H9 (cell line): ENCODE measurements at regions not wholly inside any gene's neighbourhood (a gene's known extent, or its start where the extent isn't known, plus 50 kb on each side); places are given as distances from the start of the nearest gene placed in this dataset.

Experiments used
- DNase-seq: peaks from one replicate; pipeline ENCODE4 v3.0.0-alpha.2; 2017
- H2AFZ ChIP-seq: one replicate; pipeline ENCODE4 v1.6.1; 2013; ENCODE audit warnings: mild to moderate bottlenecking, low read length, control low read depth, moderate library complexity
- H2AK5ac ChIP-seq: 2 replicates; pipeline ENCODE4 v1.6.1; 2013; ENCODE audit warnings: low read length, control low read depth, mixed read lengths; ENCODE audit not compliant: insufficient read length
- H2BK120ac ChIP-seq: one replicate; pipeline ENCODE4 v1.6.1; 2013; ENCODE audit warnings: low read depth, mild to moderate bottlenecking, low read length, control low read depth, inconsistent platforms; ENCODE audit not compliant: poor library complexity, severe bottlenecking
- H2BK12ac ChIP-seq: 2 replicates; pipeline ENCODE4 v1.6.1; 2013; ENCODE audit warnings: low read length, control low read depth, mixed read lengths, low read depth; ENCODE audit not compliant: insufficient read length
- H2BK15ac ChIP-seq: 2 replicates; pipeline ENCODE4 v1.6.1; 2013; ENCODE audit warnings: low read depth, low read length, control low read depth
- H2BK20ac ChIP-seq: one replicate; pipeline ENCODE4 v1.6.1; 2013; ENCODE audit warnings: low read depth, mild to moderate bottlenecking, low read length, control low read depth, inconsistent platforms; ENCODE audit not compliant: poor library complexity, severe bottlenecking
- H2BK5ac ChIP-seq: 2 replicates; pipeline ENCODE4 v1.6.1; 2013; ENCODE audit warnings: low read length, control low read depth, mixed read lengths; ENCODE audit not compliant: insufficient read length
- H3K14ac ChIP-seq: 2 replicates; pipeline ENCODE4 v1.6.1; 2013; ENCODE audit warnings: low read length, control low read depth; ENCODE audit not compliant: insufficient read depth
- H3K18ac ChIP-seq: 2 replicates; pipeline ENCODE4 v1.6.1; 2013; ENCODE audit warnings: low read depth, mild to moderate bottlenecking, mixed read lengths, low read length, control low read depth; ENCODE audit not compliant: insufficient read length
- H3K23ac ChIP-seq: 2 replicates; pipeline ENCODE4 v1.6.1; 2013; ENCODE audit warnings: low read length, control low read depth, mixed read lengths, low read depth; ENCODE audit not compliant: insufficient read length
- H3K23me2 ChIP-seq: 2 replicates; pipeline ENCODE4 v1.6.1; 2013; ENCODE audit warnings: low read depth, mild to moderate bottlenecking, mixed read lengths, low read length, control low read depth; ENCODE audit not compliant: insufficient read length, poor library complexity, severe bottlenecking
- H3K27ac ChIP-seq: 2 replicates; pipeline ENCODE4 v1.5.1; 2013; ENCODE audit warnings: low read length, control low read depth, mixed read lengths, low read depth; ENCODE audit not compliant: insufficient read length
- H3K27me3 ChIP-seq: 2 replicates; pipeline ENCODE4 v1.6.1; 2013; ENCODE audit warnings: low read length, control low read depth, inconsistent platforms; ENCODE audit not compliant: insufficient read depth
- H3K4ac ChIP-seq: 2 replicates; pipeline ENCODE4 v1.6.1; 2013; ENCODE audit warnings: low read depth, mild to moderate bottlenecking, control low read depth, inconsistent platforms, low read length, moderate library complexity
- H3K4me1 ChIP-seq: 2 replicates; pipeline ENCODE4 v1.6.1; 2013; ENCODE audit warnings: low read length, control low read depth, inconsistent platforms; ENCODE audit not compliant: insufficient read depth
- H3K4me2 ChIP-seq: 2 replicates; pipeline ENCODE4 v1.6.1; 2013; ENCODE audit warnings: low read length, control low read depth, mixed read lengths; ENCODE audit not compliant: insufficient read length, insufficient read depth
- H3K56ac ChIP-seq: 2 replicates; pipeline ENCODE4 v1.6.1; 2013; ENCODE audit warnings: low read depth, mild to moderate bottlenecking, mixed read lengths, low read length, control low read depth; ENCODE audit not compliant: insufficient read length
- H3K79me1 ChIP-seq: 2 replicates; pipeline ENCODE4 v1.6.1; 2013; ENCODE audit warnings: low read depth, mild to moderate bottlenecking, moderate library complexity, low read length, control low read depth, inconsistent platforms; ENCODE audit not compliant: insufficient read depth, poor library complexity, severe bottlenecking
- H3K79me2 ChIP-seq: 2 replicates; pipeline ENCODE4 v1.6.1; 2013; ENCODE audit warnings: low read length, control low read depth, inconsistent platforms; ENCODE audit not compliant: insufficient read depth
- H3K9ac ChIP-seq: 2 replicates; pipeline ENCODE4 v1.6.1; 2013; ENCODE audit warnings: low read length, control low read depth, mixed read lengths; ENCODE audit not compliant: insufficient read length; ENCODE audit errors: extremely low read depth
- H3K9me3 ChIP-seq: one replicate; pipeline ENCODE4 v1.6.1; 2013; ENCODE audit warnings: low read depth, low read length, inconsistent platforms; ENCODE audit not compliant: control insufficient read depth
- H3T11ph ChIP-seq: one replicate; pipeline ENCODE4 v1.6.1; 2013; ENCODE audit warnings: mild to moderate bottlenecking, low read length, control low read depth, inconsistent platforms
- H4K20me1 ChIP-seq: one replicate; pipeline ENCODE4 v1.6.1; 2013; ENCODE audit not compliant: control insufficient read depth, insufficient read length, insufficient read depth
- H4K5ac ChIP-seq: 2 replicates; pipeline ENCODE4 v1.6.1; 2013; ENCODE audit warnings: low read depth, mild to moderate bottlenecking, mixed read lengths, low read length, control low read depth; ENCODE audit not compliant: insufficient read length
- H4K8ac ChIP-seq: replicated peaks from 2 replicates; pipeline ENCODE4 v1.6.1; 2013; ENCODE audit warnings: low read length, control low read depth, mixed read lengths, low read depth; ENCODE audit not compliant: insufficient read length
- H4K91ac ChIP-seq: 2 replicates; pipeline ENCODE4 v1.6.1; 2013; ENCODE audit warnings: low read depth, mild to moderate bottlenecking, moderate library complexity, mixed read lengths, low read length, control low read depth; ENCODE audit not compliant: insufficient read length
- H3K27ac Mint-ChIP-seq, 3 experiments: 2 replicates in 2 of 3; 3 replicates in 1 of 3; pipeline ENCODE4 v1.8.0; 2020 to 2021; ENCODE audit warnings: mixed read lengths in 3 of 3, mild to moderate bottlenecking in 1 of 3, moderate library complexity in 1 of 3
- H3K27me3 Mint-ChIP-seq: 2 replicates; pipeline ENCODE4 v1.8.0; 2021; ENCODE audit warnings: low read depth, mild to moderate bottlenecking, moderate library complexity, mixed read lengths
- H3K36me3 Mint-ChIP-seq, 3 experiments: 2 replicates in 2 of 3; 3 replicates in 1 of 3; pipeline ENCODE4 v1.8.0; 2020 to 2021; ENCODE audit warnings: low read depth in 3 of 3, mixed read lengths in 3 of 3; ENCODE audit not compliant: insufficient read depth in 1 of 3
- H3K4me1 Mint-ChIP-seq, 2 experiments: 2 replicates each; pipeline ENCODE4 v1.8.0; 2020; ENCODE audit warnings: mixed read lengths in 2 of 2
- H3K4me3 Mint-ChIP-seq, 2 experiments: 2 replicates in 1 of 2; 3 replicates in 1 of 2; pipeline ENCODE4 v1.8.0; 2020 to 2021; ENCODE audit warnings: mild to moderate bottlenecking in 2 of 2, mixed read lengths in 2 of 2, moderate library complexity in 1 of 2
- H3K9me3 Mint-ChIP-seq, 2 experiments: 2 replicates in 1 of 2; 3 replicates in 1 of 2; pipeline ENCODE4 v1.8.0; 2020; ENCODE audit warnings: mild to moderate bottlenecking in 2 of 2, mixed read lengths in 2 of 2, moderate library complexity in 1 of 2
- WGBS: extraction: QIAGEN DNeasy Blood & Tissue Kit; methylation state at CpG from one replicate; pipeline ENCODE4 v1.1.7; 2013; ENCODE audit warnings: missing lambda C conversion rate, low lambda C conversion rate, mixed read lengths; ENCODE audit not compliant: insufficient read length; ENCODE audit errors: extremely low coverage; 5-methylcytosine and 5-hydroxymethylcytosine counted together
- TF ChIP-seq, protein P1 (sequence below): fragments of 200-600 bp; sonication (generic); conservative IDR thresholded peaks from 3 replicates; pipeline ENCODE4 v1.8.0; 2021; ENCODE audit warnings: antibody characterized with exemption, mild to moderate bottlenecking

DNA sequence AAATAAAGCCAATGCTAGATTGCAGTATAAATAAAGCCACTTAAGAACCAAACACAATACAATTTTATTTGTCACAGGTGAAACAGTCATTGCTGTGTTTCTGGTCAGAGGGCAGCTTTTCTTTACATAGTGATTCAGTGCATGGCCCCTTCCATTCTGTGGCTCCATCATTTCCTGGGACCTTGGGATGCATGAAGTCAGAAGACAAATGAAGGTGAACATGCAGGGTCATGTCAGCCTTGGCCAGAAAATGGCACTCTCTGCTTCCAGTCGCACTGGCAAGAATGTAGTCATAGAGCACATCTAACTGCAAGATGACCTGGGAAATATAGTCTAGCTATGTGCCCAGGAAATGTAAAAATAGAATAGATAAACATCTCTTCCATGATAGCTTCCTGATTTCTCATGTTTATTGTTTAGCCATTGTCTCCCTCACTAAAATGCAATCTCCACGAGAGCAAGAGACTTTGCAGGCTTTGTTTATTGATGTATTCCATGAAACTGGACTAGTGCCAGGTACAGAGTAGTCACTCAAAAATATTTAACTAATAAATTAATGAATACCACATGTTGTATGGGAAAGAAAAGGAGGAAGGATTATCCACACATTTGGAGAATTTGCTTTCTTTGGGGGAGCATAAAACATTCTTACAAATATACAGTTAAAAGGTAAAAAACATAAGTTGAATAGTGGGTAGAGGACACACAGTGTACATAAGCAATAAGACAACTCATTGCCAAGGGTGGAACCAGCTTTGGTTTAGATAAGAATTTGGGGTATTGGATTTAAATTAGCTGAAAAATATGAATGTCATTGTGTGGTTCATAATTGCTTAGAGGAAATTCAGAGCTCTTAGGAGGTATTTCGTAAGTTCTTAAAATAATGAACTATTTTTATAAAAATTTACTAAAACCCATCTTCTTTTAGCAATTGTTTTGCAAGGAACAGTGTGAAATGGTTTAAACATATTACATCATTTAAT is 343.8 kb downstream of the PID1 start:
- Mint-ChIP-seq H3K36me3 (peaks cover 0 to 2% (median 0%) of the 10 kb centered on the region in 3 experiments; a peak in 3 of 7 replicates), H3K4me1 (no peaks in the 10 kb centered on the region), H3K4me3 (no peak overlapping the region), H3K27ac (no peak overlapping the region), H3K9me3 (peaks cover 12 to 13% of the 10 kb centered on the region in 2 experiments; a peak in 4 of 5 replicates), H3K27me3 (no peaks in the 10 kb centered on the region; the same call in 1 of the 2 replicates)
- H3K18ac ChIP-seq = no peak overlapping the region
- TF ChIP-seq, protein P1, sequence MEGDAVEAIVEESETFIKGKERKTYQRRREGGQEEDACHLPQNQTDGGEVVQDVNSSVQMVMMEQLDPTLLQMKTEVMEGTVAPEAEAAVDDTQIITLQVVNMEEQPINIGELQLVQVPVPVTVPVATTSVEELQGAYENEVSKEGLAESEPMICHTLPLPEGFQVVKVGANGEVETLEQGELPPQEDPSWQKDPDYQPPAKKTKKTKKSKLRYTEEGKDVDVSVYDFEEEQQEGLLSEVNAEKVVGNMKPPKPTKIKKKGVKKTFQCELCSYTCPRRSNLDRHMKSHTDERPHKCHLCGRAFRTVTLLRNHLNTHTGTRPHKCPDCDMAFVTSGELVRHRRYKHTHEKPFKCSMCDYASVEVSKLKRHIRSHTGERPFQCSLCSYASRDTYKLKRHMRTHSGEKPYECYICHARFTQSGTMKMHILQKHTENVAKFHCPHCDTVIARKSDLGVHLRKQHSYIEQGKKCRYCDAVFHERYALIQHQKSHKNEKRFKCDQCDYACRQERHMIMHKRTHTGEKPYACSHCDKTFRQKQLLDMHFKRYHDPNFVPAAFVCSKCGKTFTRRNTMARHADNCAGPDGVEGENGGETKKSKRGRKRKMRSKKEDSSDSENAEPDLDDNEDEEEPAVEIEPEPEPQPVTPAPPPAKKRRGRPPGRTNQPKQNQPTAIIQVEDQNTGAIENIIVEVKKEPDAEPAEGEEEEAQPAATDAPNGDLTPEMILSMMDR = no peak
- H4K20me1 ChIP-seq = no peaks in the 10 kb centered on the region
- no peak overlapping the region for H3T11ph ChIP-seq
- no peak overlapping the region for H4K5ac ChIP-seq
- no peak overlapping the region for H4K8ac ChIP-seq
- H2BK20ac ChIP-seq = no peak overlapping the region
- H3K27ac ChIP-seq = no peak overlapping the region
- no peak overlapping the region for H3K14ac ChIP-seq
- no peak overlapping the region for H3K23ac ChIP-seq
- no peaks in the 10 kb centered on the region for H3K79me2 ChIP-seq
- no peak overlapping the region for H2AFZ ChIP-seq
- no peak for DNase-seq
- no peaks in the 10 kb centered on the region for H3K9me3 ChIP-seq
- no CpG with 5 or more reads among the region's 3 CpGs for WGBS
- no peak overlapping the region for H2BK15ac ChIP-seq
- no peak overlapping the region for H4K91ac ChIP-seq
- H3K79me1 ChIP-seq = no peaks in the 10 kb centered on the region
- H3K9ac ChIP-seq = no peak overlapping the region
- H2AK5ac ChIP-seq = no peak overlapping the region
- no peaks in the 10 kb centered on the region for H3K27me3 ChIP-seq
- H3K4me2 ChIP-seq = no peak overlapping the region
- no peak overlapping the region for H3K56ac ChIP-seq
- no peak overlapping the region for H2BK12ac ChIP-seq
- H2BK120ac ChIP-seq = no peak overlapping the region
- no peaks in the 10 kb centered on the region for H3K23me2 ChIP-seq
- H2BK5ac ChIP-seq = no peak overlapping the region
- no peak overlapping the region for H3K4ac ChIP-seq
- H3K4me1 ChIP-seq = no peaks in the 10 kb centered on the region
